Jurkat, Clone E6-1 (cell line): ENCODE measurements at regions not wholly inside any gene's neighbourhood (a gene's known extent, or its start where the extent isn't known, plus 50 kb on each side); places are given as distances from the start of the nearest gene placed in this dataset.

ENCODE experiments used
- DNase-seq: peaks from one replicate; pipeline ENCODE4 v3.0.0-alpha.2; 2011; ENCODE audit warnings: low read depth, low spot score
- H3K4me3 ChIP-seq: 2 replicates; pipeline ENCODE4 v1.5.1; 2011; ENCODE audit warnings: mild to moderate bottlenecking, low read length, control low read depth, moderate library complexity

- no peak for DNase-seq
- no peak overlapping the region for H3K4me3 ChIP-seq
Observed at GRCh38 chr3:19093084-19093483, 55.2 kb upstream of the KCNH8 start.

DNA sequence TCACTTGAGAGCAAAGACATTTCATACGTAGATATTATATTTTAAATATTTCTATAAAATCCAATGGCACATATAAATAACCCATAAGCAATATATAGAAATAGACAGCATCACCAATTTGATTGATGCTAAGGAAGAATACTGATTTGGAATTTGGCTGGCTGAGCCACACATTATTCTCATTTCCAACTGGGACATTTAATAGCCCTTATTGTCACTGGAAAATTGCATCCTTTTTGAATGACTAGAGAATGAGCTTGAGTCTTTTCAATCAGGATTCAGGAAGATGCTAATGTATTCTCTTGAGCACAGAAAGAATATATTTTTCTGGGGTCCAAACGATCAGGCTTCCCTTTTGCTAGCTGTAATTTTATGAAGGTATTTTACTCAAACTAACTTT lies 70.9 kb upstream of the KCNH8 start:
- no peak for DNase-seq
- no peak overlapping the region for H3K4me3 ChIP-seq

DNA sequence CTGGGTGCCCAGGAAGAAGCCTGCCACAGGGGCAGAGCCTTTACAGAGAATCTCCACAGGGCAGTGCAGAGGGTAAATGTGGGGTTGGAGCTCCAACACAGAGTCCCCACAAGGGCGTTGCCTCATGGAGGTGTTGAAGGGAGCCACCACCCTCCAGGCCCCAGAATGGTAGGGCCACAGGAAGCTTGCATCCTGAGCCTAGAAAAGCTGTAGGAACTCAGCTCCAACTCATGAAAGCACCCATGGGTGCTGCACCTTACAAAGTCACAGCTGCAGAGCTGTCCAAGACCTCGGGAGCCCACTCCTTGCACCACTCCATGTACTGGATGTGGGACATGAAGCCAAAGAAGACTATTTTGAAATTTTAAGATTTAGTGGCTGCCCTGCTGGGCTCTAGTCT lies 73.3 kb upstream of the KCNH8 start:
- no peak for DNase-seq
- no peak overlapping the region for H3K4me3 ChIP-seq

- DNase-seq, result no peak
- H3K4me3 ChIP-seq, result no peak overlapping the region
Observed at GRCh38 chr3:19074257-19074900, 73.9 kb upstream of the KCNH8 start.

- H3K4me3 ChIP-seq, result no peak overlapping the region
- no peak for DNase-seq
Observed at GRCh38 chr3:19073341-19074105, 74.8 kb upstream of the KCNH8 start.

GRCh38 chr3:19070325-19070724 lies 78.0 kb upstream of the KCNH8 start:
- no peak overlapping the region for H3K4me3 ChIP-seq

GRCh38 chr3:19065027-19065426 lies 83.3 kb upstream of the KCNH8 start:
- no peak overlapping the region for H3K4me3 ChIP-seq
- DNase-seq, result peak; percentile 6

More at GRCh38 chr3:19070325-19070724, 78.0 kb upstream of the KCNH8 start:
- no peak for DNase-seq

DNA sequence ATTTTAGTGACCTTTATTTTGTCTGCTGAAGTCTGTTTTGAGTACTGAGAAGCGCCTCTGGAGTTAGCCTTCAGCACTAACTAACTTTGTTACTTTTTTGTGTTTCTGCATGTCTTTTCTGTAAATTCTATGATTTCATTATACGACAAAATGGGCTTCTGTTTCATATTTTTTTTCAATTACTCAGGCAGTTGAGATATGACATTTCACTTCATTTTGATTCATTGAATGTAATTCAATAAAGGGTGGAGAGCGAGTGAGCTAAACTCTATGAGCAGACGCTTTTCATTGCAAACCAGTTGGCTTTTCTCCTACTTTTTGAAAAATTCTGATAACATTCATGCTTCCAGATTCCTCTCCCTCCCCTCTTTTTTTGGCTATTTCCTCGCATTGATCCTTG lies 84.4 kb upstream of the KCNH8 start:
- DNase-seq, result no peak
- H3K4me3 ChIP-seq, result no peak overlapping the region

DNA sequence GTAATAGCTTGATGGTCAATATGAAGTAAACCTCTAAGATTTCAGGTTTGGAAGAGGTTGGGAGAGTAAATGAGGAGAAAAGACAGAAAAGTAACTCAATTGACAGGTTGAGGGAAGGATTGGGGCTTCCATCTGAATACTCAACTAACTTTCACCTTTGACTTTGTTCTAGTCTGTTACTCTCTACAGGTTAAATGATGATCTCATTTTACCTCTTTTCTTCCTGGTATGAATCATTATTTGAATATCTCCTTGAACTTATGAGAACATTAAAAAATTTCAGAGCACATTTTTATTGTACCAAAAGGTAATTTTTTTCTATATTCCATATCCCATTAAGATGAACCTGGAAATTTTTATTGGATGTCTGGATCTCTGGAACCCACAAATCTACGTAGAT lies 87.9 kb upstream of the KCNH8 start:
- DNase-seq, result no peak
- no peak overlapping the region for H3K4me3 ChIP-seq

DNA sequence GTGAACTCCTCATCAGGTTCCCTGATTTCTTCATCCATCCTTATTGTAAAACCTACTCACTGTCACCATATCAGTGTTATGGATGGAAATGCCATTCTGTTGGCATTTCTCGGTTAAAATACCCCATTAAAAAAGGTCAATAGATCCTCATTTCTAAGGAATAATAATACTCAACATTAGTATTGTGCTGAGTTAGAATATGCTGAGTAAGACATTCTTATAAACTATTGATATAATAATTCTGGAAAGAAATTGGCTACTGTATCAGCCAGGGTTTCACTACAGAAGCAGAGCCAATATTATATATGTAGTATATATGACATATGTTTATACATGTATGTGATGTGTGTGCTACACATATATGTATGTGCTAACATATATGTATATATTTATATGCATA lies 95.4 kb upstream of the KCNH8 start:
- no peak overlapping the region for H3K4me3 ChIP-seq
- DNase-seq, result no peak

GRCh38 chr3:19046440-19046839 lies 101.9 kb upstream of the KCNH8 start:
- no peak for DNase-seq

GRCh38 chr3:19030522-19030839 lies 117.8 kb upstream of the KCNH8 start:
- peak; percentile 39 for DNase-seq
- H3K4me3 ChIP-seq, result no peak overlapping the region

More at GRCh38 chr3:19046440-19046839, 101.9 kb upstream of the KCNH8 start:
- no peak overlapping the region for H3K4me3 ChIP-seq

GRCh38 chr3:19029837-19030521 lies 118.3 kb upstream of the KCNH8 start:
- DNase-seq, result no peak

GRCh38 chr3:19025441-19025840 lies 122.9 kb upstream of the KCNH8 start:
- no peak for DNase-seq
- H3K4me3 ChIP-seq, result no peak overlapping the region

More at GRCh38 chr3:19029837-19030521, 118.3 kb upstream of the KCNH8 start:
- no peak overlapping the region for H3K4me3 ChIP-seq

DNA sequence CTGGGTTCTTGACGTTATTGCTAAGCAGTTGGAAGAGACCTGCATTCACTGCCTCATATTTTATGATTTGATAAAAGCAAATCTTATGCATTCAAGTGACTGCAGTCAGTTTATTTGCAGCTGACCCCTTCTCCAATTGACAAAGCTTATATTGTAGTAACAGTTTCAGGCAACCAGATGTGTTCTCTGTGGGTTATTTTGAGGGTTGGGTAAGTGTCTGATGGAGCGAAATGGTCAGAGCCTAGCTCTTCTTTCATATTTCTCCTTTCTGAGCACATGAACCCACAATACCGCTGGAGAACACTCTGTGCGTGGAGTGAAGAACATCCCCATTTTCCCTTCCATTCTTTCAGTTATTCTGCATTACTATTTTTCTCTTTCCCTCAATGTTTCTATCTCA lies 125.8 kb upstream of the KCNH8 start:
- DNase-seq, result no peak
- H3K4me3 ChIP-seq, result no peak overlapping the region

DNA sequence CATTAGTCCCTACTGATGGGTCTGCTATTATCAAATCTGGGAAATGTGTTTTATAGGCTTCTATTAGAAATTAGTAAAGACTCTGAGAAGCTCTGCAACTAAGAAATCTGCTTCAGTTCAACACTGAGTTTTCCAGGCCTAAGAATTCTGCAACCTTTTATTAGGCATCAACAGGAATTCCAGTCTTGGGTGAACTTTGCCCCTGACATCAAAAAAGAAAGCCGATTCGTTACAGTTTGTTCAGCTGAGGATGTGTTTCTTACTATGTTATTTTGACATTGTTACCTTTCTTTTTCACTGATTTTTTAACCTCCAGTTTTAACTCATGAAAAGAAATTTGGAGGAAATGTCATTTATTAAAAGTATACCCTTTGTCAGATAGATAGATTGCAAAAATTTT lies 131.5 kb upstream of the KCNH8 start:
- H3K4me3 ChIP-seq, result no peak overlapping the region
- DNase-seq, result no peak

DNA sequence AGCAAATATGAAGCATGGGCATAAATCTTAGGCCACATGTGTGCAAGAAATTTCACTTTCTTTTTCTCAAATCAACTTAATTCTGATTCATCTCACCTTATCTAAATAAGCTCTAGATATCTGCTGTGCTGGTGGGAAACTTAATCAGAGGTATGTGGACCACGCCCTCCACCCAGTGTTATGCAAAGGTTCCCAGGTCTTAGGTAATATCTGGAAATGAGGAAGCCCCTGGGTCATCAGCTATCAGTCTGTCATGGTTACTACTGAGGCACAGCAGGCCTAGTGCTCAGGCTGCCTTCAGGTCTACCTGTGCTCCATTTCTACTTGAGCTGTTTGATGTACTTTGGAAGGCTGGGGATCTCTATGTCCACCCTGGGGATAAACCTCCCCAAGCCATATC lies 134.4 kb upstream of the KCNH8 start:
- no peak for DNase-seq
- H3K4me3 ChIP-seq, result no peak overlapping the region

GRCh38 chr3:19012846-19013245 lies 135.5 kb upstream of the KCNH8 start:
- DNase-seq, result no peak
- no peak overlapping the region for H3K4me3 ChIP-seq

DNA sequence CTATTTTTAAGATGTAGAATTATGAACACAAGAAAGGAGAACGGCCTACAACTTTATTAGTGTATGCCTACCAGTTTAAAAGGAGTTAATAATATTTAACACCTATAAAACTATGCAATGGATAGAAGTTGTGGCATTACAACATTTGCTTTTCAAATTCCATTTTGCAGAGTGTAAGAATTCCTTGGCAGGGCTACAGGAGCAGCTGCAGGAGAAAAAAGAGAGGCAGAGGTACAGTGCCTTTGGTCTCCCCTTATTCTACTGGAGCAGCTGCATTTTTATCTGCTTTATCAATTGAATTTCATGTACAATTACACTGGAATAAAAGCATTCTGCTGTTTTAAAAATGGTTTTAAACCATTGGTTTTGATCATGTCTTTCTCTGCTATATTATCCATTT lies 145.7 kb upstream of the KCNH8 start:
- no peak for DNase-seq
- no peak overlapping the region for H3K4me3 ChIP-seq

GRCh38 chr3:18998069-18998468 lies 150.2 kb upstream of the KCNH8 start:
- no peak for DNase-seq
- no peak overlapping the region for H3K4me3 ChIP-seq
